Islet precursor cell (in vitro differentiated cells): ENCODE measurements at regions not wholly inside any gene's neighbourhood (a gene's known extent, or its start where the extent isn't known, plus 50 kb on each side); places are given as distances from the start of the nearest gene placed in this dataset.
"Not testable (repeated sequence)": the region's sequence is repeated elsewhere in the genome, so short reads cannot be mapped to it uniquely, and the experiment has no call there.

Source experiments
- DNase-seq: peaks from one replicate; pipeline ENCODE4 v3.0.0-alpha.2; 2018

DNA sequence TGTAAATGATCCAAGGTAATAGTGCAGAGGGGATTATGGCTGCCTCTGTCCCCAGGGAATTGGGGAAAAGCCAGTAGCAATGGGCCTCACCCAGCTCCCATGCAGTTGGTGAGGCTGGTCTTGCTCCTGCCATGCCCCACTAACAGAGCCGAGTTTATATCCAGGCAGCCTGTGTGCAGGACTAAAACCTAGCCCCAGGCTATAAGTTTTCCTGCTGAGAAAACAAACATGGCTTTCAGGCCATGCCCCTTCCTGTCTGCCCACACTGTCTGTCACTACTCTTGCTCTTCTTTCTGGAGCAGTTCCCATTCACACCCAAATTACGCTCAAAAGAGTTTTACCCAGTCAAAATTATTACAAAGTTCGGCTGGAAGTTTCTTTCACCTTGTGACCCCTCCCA is 73.5 kb upstream of the SPATA16 start:
- DNase-seq, result no peak

DNA sequence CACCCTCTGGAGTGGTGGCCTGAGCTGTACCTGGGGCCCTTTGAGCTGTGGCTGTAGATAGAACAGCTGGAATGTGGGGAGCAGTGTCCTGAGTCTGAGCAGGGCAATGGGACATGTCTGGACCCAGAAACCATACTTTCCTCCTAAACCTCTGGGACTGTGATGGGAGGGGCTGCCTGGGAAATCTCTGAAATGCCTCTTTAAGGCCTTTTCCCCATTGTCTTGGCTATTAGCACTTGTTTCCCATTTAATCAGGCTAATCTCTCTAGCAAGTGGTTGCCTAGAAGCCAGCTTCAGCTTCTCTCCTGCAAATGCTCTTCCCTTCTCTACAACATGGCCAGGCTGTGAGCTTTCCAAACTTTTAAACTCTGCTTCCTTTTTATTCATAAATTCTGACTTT is 58.5 kb upstream of the SPATA16 start:
- no peak for DNase-seq

DNA sequence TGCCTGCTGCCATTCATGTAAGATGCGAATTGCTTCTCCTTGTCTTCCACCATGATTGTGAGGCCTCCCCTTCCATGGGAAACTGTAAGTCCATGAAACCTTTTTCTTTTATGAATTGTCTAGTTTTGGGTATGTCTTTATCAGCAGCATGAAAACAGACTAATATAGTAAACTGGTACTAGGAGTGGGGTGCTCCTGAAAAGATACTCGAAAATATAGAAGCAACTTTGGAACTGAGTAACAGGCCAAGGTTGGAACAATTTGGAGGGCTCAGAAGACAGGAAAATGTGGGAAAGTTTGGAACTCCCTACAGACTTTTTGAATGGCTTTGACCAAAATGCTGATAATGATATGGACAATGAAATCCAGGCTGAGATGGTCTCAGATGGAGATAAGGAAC is 53.8 kb upstream of the SPATA16 start:
- DNase-seq, result not testable (repeated sequence)

DNA sequence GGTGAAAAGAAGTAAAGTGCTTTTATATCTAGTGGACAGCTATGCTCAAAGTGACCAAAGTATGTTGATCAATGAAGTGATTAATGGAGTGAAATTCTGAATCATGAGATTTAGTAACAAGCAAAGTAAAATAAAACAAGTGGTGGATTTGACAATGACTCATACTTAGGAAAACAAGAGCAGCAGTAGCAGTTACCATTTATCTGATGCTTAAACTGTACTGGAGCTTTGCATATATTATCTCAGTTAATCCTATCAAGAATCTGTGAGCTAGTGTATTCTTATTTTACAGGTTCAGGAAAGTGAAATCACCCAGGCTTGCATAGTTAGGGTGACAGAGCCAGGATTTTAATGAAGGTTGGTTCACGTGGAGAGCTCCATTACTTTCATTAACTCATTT is 50.6 kb upstream of the SPATA16 start:
- no peak for DNase-seq
